Astrocyte of the cerebellum (primary cell): ENCODE measurements at regions not wholly inside any gene's neighbourhood (a gene's known extent, or its start where the extent isn't known, plus 50 kb on each side); places are given as distances from the start of the nearest gene placed in this dataset.

ENCODE experiments used
- DNase-seq: peaks from one replicate; pipeline ENCODE4 v3.0.0-alpha.2; 2011; ENCODE audit warnings: low read depth
- H3K4me3 ChIP-seq: 2 replicates; pipeline ENCODE4 v1.5.1; 2011; ENCODE audit warnings: mild to moderate bottlenecking, low read depth, low read length, moderate library complexity
- in situ Hi-C: cut with HindIII; loops from 2 replicates; pipeline ENCODE4 v1.10.0; 2017; ENCODE audit warnings: low sequenced_read_pairs
- TF ChIP-seq, protein P1 (sequence below): IDR thresholded peaks from 2 replicates; pipeline ENCODE4 v1.5.1; 2012; ENCODE audit warnings: low read length, low read depth, moderate library complexity, mild to moderate bottlenecking; ENCODE audit errors: missing control alignments

DNA sequence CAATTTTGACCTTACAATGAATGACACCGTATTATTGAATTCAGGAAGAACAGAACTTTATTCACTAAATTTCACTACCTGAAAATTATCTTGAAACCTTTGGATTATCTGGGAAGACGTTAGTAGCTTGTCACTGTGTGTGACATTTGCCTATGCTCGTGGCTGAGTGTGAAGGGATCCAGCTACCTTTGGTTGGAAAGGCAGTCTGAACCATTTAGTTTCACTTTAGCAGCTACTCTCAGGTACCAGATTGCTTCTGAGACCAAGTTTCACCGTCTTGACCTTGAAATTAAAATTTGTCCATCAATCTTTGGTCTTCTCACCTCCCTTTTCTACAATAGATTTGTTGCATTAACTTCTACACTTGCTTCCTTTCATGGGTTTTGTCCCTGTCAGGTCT lies 637.5 kb downstream of the MBD2 start:
- in situ Hi-C loops, result no loop called here
- TF ChIP-seq, protein P1, sequence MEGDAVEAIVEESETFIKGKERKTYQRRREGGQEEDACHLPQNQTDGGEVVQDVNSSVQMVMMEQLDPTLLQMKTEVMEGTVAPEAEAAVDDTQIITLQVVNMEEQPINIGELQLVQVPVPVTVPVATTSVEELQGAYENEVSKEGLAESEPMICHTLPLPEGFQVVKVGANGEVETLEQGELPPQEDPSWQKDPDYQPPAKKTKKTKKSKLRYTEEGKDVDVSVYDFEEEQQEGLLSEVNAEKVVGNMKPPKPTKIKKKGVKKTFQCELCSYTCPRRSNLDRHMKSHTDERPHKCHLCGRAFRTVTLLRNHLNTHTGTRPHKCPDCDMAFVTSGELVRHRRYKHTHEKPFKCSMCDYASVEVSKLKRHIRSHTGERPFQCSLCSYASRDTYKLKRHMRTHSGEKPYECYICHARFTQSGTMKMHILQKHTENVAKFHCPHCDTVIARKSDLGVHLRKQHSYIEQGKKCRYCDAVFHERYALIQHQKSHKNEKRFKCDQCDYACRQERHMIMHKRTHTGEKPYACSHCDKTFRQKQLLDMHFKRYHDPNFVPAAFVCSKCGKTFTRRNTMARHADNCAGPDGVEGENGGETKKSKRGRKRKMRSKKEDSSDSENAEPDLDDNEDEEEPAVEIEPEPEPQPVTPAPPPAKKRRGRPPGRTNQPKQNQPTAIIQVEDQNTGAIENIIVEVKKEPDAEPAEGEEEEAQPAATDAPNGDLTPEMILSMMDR, result no peak
- DNase-seq, result no peak

More for the DNA sequence above, 637.5 kb downstream of the MBD2 start:
- H3K4me3 ChIP-seq, result no peak overlapping the region
